Left ventricle myocardium inferior (tissue), 1 donor: ENCODE measurements at regions not wholly inside any gene's neighbourhood (a gene's known extent, or its start where the extent isn't known, plus 50 kb on each side); places are given as distances from the start of the nearest gene placed in this dataset.

Experiments used
- DNase-seq: peaks from one replicate; pipeline ENCODE4 v3.0.0-alpha.2; 2020
- H3K27ac ChIP-seq: fragments of 200-600 bp; replicated peaks from 2 replicates; pipeline ENCODE4 v1.8.0; 2021
- H3K27me3 ChIP-seq: fragments of 200-600 bp; 2 replicates; pipeline ENCODE4 v1.8.0; 2021; ENCODE audit warnings: low read depth
- H3K36me3 ChIP-seq: fragments of 200-600 bp; 2 replicates; pipeline ENCODE4 v1.8.0; 2021
- H3K4me1 ChIP-seq: fragments of 200-600 bp; 2 replicates; pipeline ENCODE4 v1.8.0; 2021
- H3K4me3 ChIP-seq: fragments of 200-600 bp; 2 replicates; pipeline ENCODE4 v1.8.0; 2021; ENCODE audit warnings: mild to moderate bottlenecking, moderate library complexity
- H3K9me3 ChIP-seq: fragments of 200-600 bp; replicated peaks from 2 replicates; pipeline ENCODE4 v1.8.0; 2021
- CTCF ChIP-seq: fragments of 200-600 bp; IDR thresholded peaks from 2 replicates; pipeline ENCODE4 v1.8.0; 2021; ENCODE audit warnings: antibody characterized with exemption, mild to moderate bottlenecking, borderline replicate concordance
- intact Hi-C: fragments of 100-400 bp; cut with micrococcal nuclease; formaldehyde crosslinking; loops from one replicate; pipeline ENCODE4 v1.11.0; 2022
- donor health status: DM: no; HTN: yes; CAD: no; lungs with severe emphysema.

- no peaks in the 10 kb centered on the region for H3K36me3 ChIP-seq
- H3K9me3 ChIP-seq, result no peaks in the 10 kb centered on the region
- H3K4me1 ChIP-seq, result no peaks in the 10 kb centered on the region
- H3K27ac ChIP-seq, result no peak overlapping the region
- no peak for TF ChIP-seq CTCF
- DNase-seq, result no peak
- no peak overlapping the region for H3K4me3 ChIP-seq
- intact Hi-C loops, result no loop called here
- no peaks in the 10 kb centered on the region for H3K27me3 ChIP-seq
These were observed 499.4 kb downstream of the GBE1 start for GRCh38 chr3:81261996-81262395.

GRCh38 chr3:81255463-81255862, 506.0 kb downstream of the GBE1 start:
- Histone ChIP-seq H3K4me1 (no peaks in the 10 kb centered on the region), H3K4me3 (no peak overlapping the region), H3K27me3 (no peaks in the 10 kb centered on the region), H3K36me3 (no peaks in the 10 kb centered on the region), H3K9me3 (no peaks in the 10 kb centered on the region), H3K27ac (no peak overlapping the region)
- TF ChIP-seq CTCF, result no peak
- DNase-seq, result no peak
- intact Hi-C loops, result no loop called here

- H3K4me1 ChIP-seq, result no peaks in the 10 kb centered on the region
- H3K27me3 ChIP-seq, result no peaks in the 10 kb centered on the region
- H3K9me3 ChIP-seq, result no peaks in the 10 kb centered on the region
- H3K27ac ChIP-seq, result no peak overlapping the region
- no peaks in the 10 kb centered on the region for H3K36me3 ChIP-seq
- intact Hi-C loops, result no loop called here
- DNase-seq, result no peak
- no peak overlapping the region for H3K4me3 ChIP-seq
- no peak for TF ChIP-seq CTCF
These were observed 510.3 kb downstream of the GBE1 start for GRCh38 chr3:81251096-81251495.

- Histone ChIP-seq H3K4me3 (no peak overlapping the region), H3K27ac (no peak overlapping the region), H3K36me3 (no peaks in the 10 kb centered on the region), H3K4me1 (no peaks in the 10 kb centered on the region), H3K9me3 (no peaks in the 10 kb centered on the region), H3K27me3 (no peaks in the 10 kb centered on the region)
- no peak for DNase-seq
- TF ChIP-seq CTCF, result no peak
- intact Hi-C loops, result no loop called here
These were observed 511.9 kb downstream of the GBE1 start for GRCh38 chr3:81249540-81250029.

GRCh38 chr3:81245501-81245900, 515.9 kb downstream of the GBE1 start:
- intact Hi-C loops, result no loop called here
- Histone ChIP-seq H3K36me3 (no peaks in the 10 kb centered on the region), H3K27ac (no peak overlapping the region), H3K4me1 (no peaks in the 10 kb centered on the region), H3K9me3 (no peaks in the 10 kb centered on the region), H3K4me3 (no peak overlapping the region), H3K27me3 (no peaks in the 10 kb centered on the region)
- no peak for TF ChIP-seq CTCF
- no peak for DNase-seq

- intact Hi-C loops, result no loop called here
- no peaks in the 10 kb centered on the region for H3K4me1 ChIP-seq
These were observed 516.4 kb downstream of the GBE1 start for GRCh38 chr3:81245043-81245442.

More at GRCh38 chr3:81245043-81245442, 516.4 kb downstream of the GBE1 start:
- Histone ChIP-seq H3K36me3 (no peaks in the 10 kb centered on the region), H3K27ac (no peak overlapping the region), H3K27me3 (no peaks in the 10 kb centered on the region), H3K4me3 (no peak overlapping the region), H3K9me3 (no peaks in the 10 kb centered on the region)
- no peak for DNase-seq
- no peak for TF ChIP-seq CTCF
